Neural crest cell (in vitro differentiated cells): ENCODE measurements at regions not wholly inside any gene's neighbourhood (a gene's known extent, or its start where the extent isn't known, plus 50 kb on each side); places are given as distances from the start of the nearest gene placed in this dataset.

ENCODE experiments used
- DNase-seq: peaks from one replicate; pipeline ENCODE4 v3.0.0; 2021; ENCODE audit warnings: low read depth, mixed read lengths, low spot score
- H3K27ac Mint-ChIP-seq: one replicate; pipeline ENCODE4 v1.8.0; 2021; ENCODE audit warnings: mild to moderate bottlenecking, mixed read lengths; ENCODE audit not compliant: unreplicated experiment
- H3K27me3 Mint-ChIP-seq: 2 replicates; pipeline ENCODE4 v1.8.0; 2021; ENCODE audit warnings: low read depth, mild to moderate bottlenecking, mixed read lengths
- H3K36me3 Mint-ChIP-seq: 2 replicates; pipeline ENCODE4 v1.8.0; 2021; ENCODE audit warnings: low read depth, mild to moderate bottlenecking, mixed read lengths
- H3K4me1 Mint-ChIP-seq: 2 replicates; pipeline ENCODE4 v1.8.0; 2021; ENCODE audit warnings: mixed read lengths
- H3K4me3 Mint-ChIP-seq: one replicate; pipeline ENCODE4 v1.8.0; 2021; ENCODE audit warnings: mild to moderate bottlenecking, mixed read lengths
- H3K9me3 Mint-ChIP-seq: 2 replicates; pipeline ENCODE4 v1.8.0; 2021; ENCODE audit warnings: mixed read lengths
- CTCF ChIP-seq: fragments of 200-600 bp; sonication (generic); conservative IDR thresholded peaks from 2 replicates; pipeline ENCODE4 v1.5.0; 2021; ENCODE audit warnings: antibody characterized with exemption, mild to moderate bottlenecking

GRCh38 chr2:138336146-138336545 is 165.4 kb upstream of the SPOPL start:
- Mint-ChIP-seq H3K4me1 (no peaks in the 10 kb centered on the region), H3K27me3 (no peaks in the 10 kb centered on the region), H3K9me3 (no peaks in the 10 kb centered on the region), H3K27ac (no peak overlapping the region), H3K36me3 (no peaks in the 10 kb centered on the region), H3K4me3 (no peak overlapping the region)
- TF ChIP-seq CTCF, result no peak
- no peak for DNase-seq

GRCh38 chr2:138355244-138355643 is 146.3 kb upstream of the SPOPL start:
- Mint-ChIP-seq H3K27me3 (no peaks in the 10 kb centered on the region), H3K36me3 (no peaks in the 10 kb centered on the region), H3K27ac (no peak overlapping the region), H3K4me3 (no peak overlapping the region), H3K4me1 (peaks cover 7% of the 10 kb centered on the region), H3K9me3 (no peaks in the 10 kb centered on the region)
- no peak for TF ChIP-seq CTCF
- DNase-seq, result no peak

GRCh38 chr2:138356178-138356577 is 145.4 kb upstream of the SPOPL start:
- Mint-ChIP-seq H3K36me3 (no peaks in the 10 kb centered on the region), H3K27me3 (no peaks in the 10 kb centered on the region), H3K4me1 (peaks cover 7% of the 10 kb centered on the region), H3K9me3 (peaks cover 4% of the 10 kb centered on the region), H3K4me3 (no peak overlapping the region), H3K27ac (no peak overlapping the region)
- no peak for DNase-seq
- TF ChIP-seq CTCF, result no peak

GRCh38 chr2:138359532-138359931 is 142.0 kb upstream of the SPOPL start:
- H3K36me3 Mint-ChIP-seq, result no peaks in the 10 kb centered on the region
- no peak for TF ChIP-seq CTCF
- peaks cover 4% of the 10 kb centered on the region for H3K9me3 Mint-ChIP-seq
- H3K4me1 Mint-ChIP-seq, result peaks cover 7% of the 10 kb centered on the region
- no peaks in the 10 kb centered on the region for H3K27me3 Mint-ChIP-seq
- H3K4me3 Mint-ChIP-seq, result no peak overlapping the region
- DNase-seq, result no peak
- no peak overlapping the region for H3K27ac Mint-ChIP-seq

GRCh38 chr2:138364554-138365162 is 136.9 kb upstream of the SPOPL start:
- H3K36me3 Mint-ChIP-seq, result no peaks in the 10 kb centered on the region
- no peak overlapping the region for H3K4me3 Mint-ChIP-seq
- no peaks in the 10 kb centered on the region for H3K4me1 Mint-ChIP-seq
- no peak overlapping the region for H3K27ac Mint-ChIP-seq
- no peak for DNase-seq
- TF ChIP-seq CTCF, result no peak
- no peaks in the 10 kb centered on the region for H3K27me3 Mint-ChIP-seq
- H3K9me3 Mint-ChIP-seq, result peaks cover 4% of the 10 kb centered on the region

GRCh38 chr2:138365581-138365980 is 136.0 kb upstream of the SPOPL start:
- peaks cover under 1% of the 10 kb centered on the region for H3K9me3 Mint-ChIP-seq
- no peak for DNase-seq
- H3K27ac Mint-ChIP-seq, result no peak overlapping the region
- no peak for TF ChIP-seq CTCF
- H3K4me1 Mint-ChIP-seq, result no peaks in the 10 kb centered on the region
- H3K4me3 Mint-ChIP-seq, result no peak overlapping the region
- H3K27me3 Mint-ChIP-seq, result no peaks in the 10 kb centered on the region
- H3K36me3 Mint-ChIP-seq, result no peaks in the 10 kb centered on the region
